Osteoblast (primary cell): ENCODE measurements at regions not wholly inside any gene's neighbourhood (a gene's known extent, or its start where the extent isn't known, plus 50 kb on each side); places are given as distances from the start of the nearest gene placed in this dataset.

Source experiments
- DNase-seq: peaks from one replicate; pipeline ENCODE4 v3.0.0; 2011; ENCODE audit warnings: low spot score, mixed read lengths; ENCODE audit not compliant: insufficient read length; ENCODE audit errors: missing footprints
- H2AFZ ChIP-seq: 2 replicates; pipeline ENCODE4 v1.6.0; 2011; ENCODE audit warnings: mild to moderate bottlenecking, low read length
- H3K27ac ChIP-seq: 2 replicates; pipeline ENCODE4 v1.5.1; 2011; ENCODE audit warnings: mild to moderate bottlenecking, low read depth, low read length, moderate library complexity
- H3K27me3 ChIP-seq: 2 replicates; pipeline ENCODE4 v1.6.0; 2012; ENCODE audit warnings: mild to moderate bottlenecking, control low read depth, inconsistent platforms, low read length, moderate library complexity; ENCODE audit not compliant: insufficient read depth
- H3K36me3 ChIP-seq: 2 replicates; pipeline ENCODE4 v1.5.1; 2011; ENCODE audit warnings: mild to moderate bottlenecking, low read length, control low read depth, moderate library complexity; ENCODE audit not compliant: insufficient read depth
- H3K4me1 ChIP-seq: 2 replicates; pipeline ENCODE4 v1.5.1; 2011; ENCODE audit warnings: mild to moderate bottlenecking, low read length, control low read depth, moderate library complexity; ENCODE audit not compliant: insufficient read depth
- H3K4me2 ChIP-seq: 2 replicates; pipeline ENCODE4 v1.6.0; 2011; ENCODE audit warnings: mild to moderate bottlenecking, low read length; ENCODE audit not compliant: insufficient read depth
- H3K4me3 ChIP-seq: fragments of 200-600 bp; sonication (generic); 3 replicates; pipeline ENCODE4 v1.5.1; 2012; ENCODE audit warnings: mild to moderate bottlenecking, low read length, inconsistent platforms; ENCODE audit not compliant: insufficient read depth
- H3K79me2 ChIP-seq: 2 replicates; pipeline ENCODE4 v1.6.0; 2012; ENCODE audit warnings: mild to moderate bottlenecking, low read length, control low read depth, inconsistent platforms; ENCODE audit not compliant: insufficient read depth
- H3K9me3 ChIP-seq: 2 replicates; pipeline ENCODE4 v1.5.1; 2011; ENCODE audit warnings: low read depth, low read length, control low read depth
- H4K20me1 ChIP-seq: 2 replicates; pipeline ENCODE4 v1.6.0; 2012; ENCODE audit warnings: mild to moderate bottlenecking, low read length, control low read depth; ENCODE audit not compliant: insufficient read depth
- CTCF ChIP-seq: IDR thresholded peaks from 2 replicates; pipeline ENCODE4 v1.5.1; 2011; ENCODE audit warnings: mild to moderate bottlenecking, low read depth, low read length, moderate library complexity; ENCODE audit errors: extremely low read depth

GRCh38 chr6:55679503-55679902 is 100.5 kb upstream of the HMGCLL1 start:
- H3K4me2 ChIP-seq = no peak overlapping the region
- no peaks in the 10 kb centered on the region for H3K36me3 ChIP-seq
- TF ChIP-seq CTCF = no peak

GRCh38 chr6:55678330-55679224 is 99.6 kb upstream of the HMGCLL1 start:
- H2AFZ ChIP-seq = no peak overlapping the region
- H3K9me3 ChIP-seq = no peaks in the 10 kb centered on the region
- no peak overlapping the region for H3K4me3 ChIP-seq
- no peaks in the 10 kb centered on the region for H3K27me3 ChIP-seq
- no peak for TF ChIP-seq CTCF
- no peak overlapping the region for H3K4me2 ChIP-seq
- no peaks in the 10 kb centered on the region for H3K36me3 ChIP-seq
- H3K27ac ChIP-seq = no peak overlapping the region
- no peak for DNase-seq
- H3K4me1 ChIP-seq = no peaks in the 10 kb centered on the region
- H4K20me1 ChIP-seq = no peaks in the 10 kb centered on the region
- no peaks in the 10 kb centered on the region for H3K79me2 ChIP-seq

More at GRCh38 chr6:55679503-55679902, 100.5 kb upstream of the HMGCLL1 start:
- no peaks in the 10 kb centered on the region for H3K79me2 ChIP-seq
- H3K9me3 ChIP-seq = no peaks in the 10 kb centered on the region
- no peak overlapping the region for H3K27ac ChIP-seq
- H3K4me1 ChIP-seq = no peaks in the 10 kb centered on the region
- no peak overlapping the region for H2AFZ ChIP-seq
- H3K27me3 ChIP-seq = no peaks in the 10 kb centered on the region
- no peak for DNase-seq
- no peaks in the 10 kb centered on the region for H4K20me1 ChIP-seq
- no peak overlapping the region for H3K4me3 ChIP-seq

- Histone ChIP-seq H3K79me2 (no peaks in the 10 kb centered on the region), H3K4me1 (no peaks in the 10 kb centered on the region), H3K9me3 (no peaks in the 10 kb centered on the region), H3K4me2 (no peak overlapping the region), H3K4me3 (no peak overlapping the region), H3K27me3 (no peaks in the 10 kb centered on the region), H3K27ac (no peak overlapping the region), H4K20me1 (no peaks in the 10 kb centered on the region), H3K36me3 (no peaks in the 10 kb centered on the region), H2AFZ (no peak overlapping the region)
- TF ChIP-seq CTCF = no peak
- no peak for DNase-seq
These were observed 97.7 kb upstream of the HMGCLL1 start for GRCh38 chr6:55676736-55677135.

- H3K36me3 ChIP-seq = no peaks in the 10 kb centered on the region
- H3K4me1 ChIP-seq = no peaks in the 10 kb centered on the region
- no peak overlapping the region for H3K4me3 ChIP-seq
- no peaks in the 10 kb centered on the region for H4K20me1 ChIP-seq
- no peak overlapping the region for H3K27ac ChIP-seq
- no peak overlapping the region for H2AFZ ChIP-seq
- H3K27me3 ChIP-seq = no peaks in the 10 kb centered on the region
- H3K4me2 ChIP-seq = no peak overlapping the region
- no peak for DNase-seq
- no peaks in the 10 kb centered on the region for H3K9me3 ChIP-seq
- no peaks in the 10 kb centered on the region for H3K79me2 ChIP-seq
- TF ChIP-seq CTCF = no peak
These were observed 96.9 kb upstream of the HMGCLL1 start for GRCh38 chr6:55675941-55676340.
